Uterus (tissue), 2 donors: ENCODE measurements at regions not wholly inside any gene's neighbourhood (a gene's known extent, or its start where the extent isn't known, plus 50 kb on each side); places are given as distances from the start of the nearest gene placed in this dataset.

Experiments
- POLR2A ChIP-seq, 2 donors: fragments of 450-650 bp; IDR thresholded peaks; one replicate each; pipeline ENCODE4 v1.6.1; 2016; ENCODE audit warnings: antibody characterized with exemption in 2 of 2, mild to moderate bottlenecking in 1 of 2, moderate library complexity in 1 of 2
- TF ChIP-seq, protein P1 (sequence below), 4 experiments: fragments of 200-600 bp in 2 of 4; fragments of 450-650 bp in 2 of 4; sonication (generic) in 2 of 4; IDR thresholded peaks; one replicate each; pipeline ENCODE4 v1.5.1; 2016 to 2019; ENCODE audit warnings: antibody characterized with exemption in 4 of 4, mild to moderate bottlenecking in 2 of 4, moderate library complexity in 1 of 4

GRCh38 chr6:67411036-67411435 is 1224.0 kb upstream of the ADGRB3 start:
- TF ChIP-seq, protein P1, sequence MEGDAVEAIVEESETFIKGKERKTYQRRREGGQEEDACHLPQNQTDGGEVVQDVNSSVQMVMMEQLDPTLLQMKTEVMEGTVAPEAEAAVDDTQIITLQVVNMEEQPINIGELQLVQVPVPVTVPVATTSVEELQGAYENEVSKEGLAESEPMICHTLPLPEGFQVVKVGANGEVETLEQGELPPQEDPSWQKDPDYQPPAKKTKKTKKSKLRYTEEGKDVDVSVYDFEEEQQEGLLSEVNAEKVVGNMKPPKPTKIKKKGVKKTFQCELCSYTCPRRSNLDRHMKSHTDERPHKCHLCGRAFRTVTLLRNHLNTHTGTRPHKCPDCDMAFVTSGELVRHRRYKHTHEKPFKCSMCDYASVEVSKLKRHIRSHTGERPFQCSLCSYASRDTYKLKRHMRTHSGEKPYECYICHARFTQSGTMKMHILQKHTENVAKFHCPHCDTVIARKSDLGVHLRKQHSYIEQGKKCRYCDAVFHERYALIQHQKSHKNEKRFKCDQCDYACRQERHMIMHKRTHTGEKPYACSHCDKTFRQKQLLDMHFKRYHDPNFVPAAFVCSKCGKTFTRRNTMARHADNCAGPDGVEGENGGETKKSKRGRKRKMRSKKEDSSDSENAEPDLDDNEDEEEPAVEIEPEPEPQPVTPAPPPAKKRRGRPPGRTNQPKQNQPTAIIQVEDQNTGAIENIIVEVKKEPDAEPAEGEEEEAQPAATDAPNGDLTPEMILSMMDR (IDR thresholded peaks at IDR 0.05): no peak
- TF ChIP-seq POLR2A (IDR thresholded peaks at IDR 0.05): no peak
